ENCODE measurements at regions not wholly inside any gene's neighbourhood (a gene's known extent, or its start where the extent isn't known, plus 50 kb on each side); places are given as distances from the start of the nearest gene placed in this dataset.

DNA sequence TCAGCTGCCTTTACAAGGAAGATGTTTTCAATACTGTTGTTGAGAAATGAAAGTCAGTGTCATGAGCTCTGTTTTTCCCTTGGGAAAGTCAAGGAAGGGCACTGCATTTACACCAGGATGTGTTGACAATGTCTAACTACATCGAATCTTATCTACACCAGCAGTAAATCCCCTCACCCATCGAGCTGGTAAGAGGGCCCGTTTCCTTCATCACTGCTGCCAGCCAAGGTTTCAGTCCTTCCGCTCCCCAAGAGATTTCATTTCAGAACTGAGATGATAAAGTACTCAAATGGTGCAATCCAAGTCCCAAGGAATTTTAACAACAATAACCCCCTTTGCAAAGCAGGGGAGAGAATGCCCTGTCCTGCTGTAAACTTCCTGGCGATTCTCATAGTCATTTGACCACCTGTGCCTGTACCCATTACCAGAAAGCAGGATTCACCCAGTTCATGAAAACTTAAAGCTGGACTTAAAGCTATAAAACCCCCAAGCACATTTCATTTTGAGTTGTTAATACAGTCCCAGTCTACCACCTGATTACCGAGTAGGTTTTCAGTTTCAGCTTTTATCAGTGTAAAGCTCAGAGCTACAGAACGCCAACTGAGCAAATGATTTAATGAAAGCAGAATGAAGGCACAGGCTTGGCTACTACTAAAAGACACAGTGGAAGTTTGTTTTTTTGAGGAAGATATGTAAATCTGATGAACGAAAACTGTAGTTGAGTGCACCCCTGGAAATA lies 122.5 kb upstream of the TAB2 start:
- TF ChIP-seq, protein P1, sequence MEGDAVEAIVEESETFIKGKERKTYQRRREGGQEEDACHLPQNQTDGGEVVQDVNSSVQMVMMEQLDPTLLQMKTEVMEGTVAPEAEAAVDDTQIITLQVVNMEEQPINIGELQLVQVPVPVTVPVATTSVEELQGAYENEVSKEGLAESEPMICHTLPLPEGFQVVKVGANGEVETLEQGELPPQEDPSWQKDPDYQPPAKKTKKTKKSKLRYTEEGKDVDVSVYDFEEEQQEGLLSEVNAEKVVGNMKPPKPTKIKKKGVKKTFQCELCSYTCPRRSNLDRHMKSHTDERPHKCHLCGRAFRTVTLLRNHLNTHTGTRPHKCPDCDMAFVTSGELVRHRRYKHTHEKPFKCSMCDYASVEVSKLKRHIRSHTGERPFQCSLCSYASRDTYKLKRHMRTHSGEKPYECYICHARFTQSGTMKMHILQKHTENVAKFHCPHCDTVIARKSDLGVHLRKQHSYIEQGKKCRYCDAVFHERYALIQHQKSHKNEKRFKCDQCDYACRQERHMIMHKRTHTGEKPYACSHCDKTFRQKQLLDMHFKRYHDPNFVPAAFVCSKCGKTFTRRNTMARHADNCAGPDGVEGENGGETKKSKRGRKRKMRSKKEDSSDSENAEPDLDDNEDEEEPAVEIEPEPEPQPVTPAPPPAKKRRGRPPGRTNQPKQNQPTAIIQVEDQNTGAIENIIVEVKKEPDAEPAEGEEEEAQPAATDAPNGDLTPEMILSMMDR (IDR thresholded peaks at IDR 0.05), result no peak
- TF ChIP-seq ZFX (IDR thresholded peaks at IDR 0.05; ENCODE audit: borderline replicate concordance), result no peak
